Hepatocyte (in vitro differentiated cells): ENCODE measurements at regions not wholly inside any gene's neighbourhood (a gene's known extent, or its start where the extent isn't known, plus 50 kb on each side); places are given as distances from the start of the nearest gene placed in this dataset.

Experiments used
- DNase-seq: peaks from one replicate; pipeline ENCODE4 v3.0.0-alpha.2; 2016; ENCODE audit warnings: low spot score
- H2AFZ ChIP-seq: fragments of 200-600 bp; sonication (generic); 2 replicates; pipeline ENCODE4 v1.6.0; 2016; ENCODE audit warnings: antibody characterized with exemption, mild to moderate bottlenecking
- H3K27ac ChIP-seq: fragments of 200-600 bp; sonication (generic); 2 replicates; pipeline ENCODE4 v1.5.1; 2016; ENCODE audit warnings: mild to moderate bottlenecking
- H3K27me3 ChIP-seq: fragments of 200-600 bp; sonication (generic); 2 replicates; pipeline ENCODE4 v1.6.1; 2016
- H3K36me3 ChIP-seq: fragments of 200-600 bp; sonication (generic); replicated peaks from 2 replicates; pipeline ENCODE4 v1.5.1; 2016; ENCODE audit warnings: low read depth; ENCODE audit not compliant: insufficient read depth
- H3K4me1 ChIP-seq: fragments of 200-600 bp; sonication (generic); 2 replicates; pipeline ENCODE4 v1.5.1; 2016; ENCODE audit warnings: mild to moderate bottlenecking, moderate library complexity; ENCODE audit not compliant: insufficient read depth
- H3K4me2 ChIP-seq: fragments of 200-600 bp; sonication (generic); 2 replicates; pipeline ENCODE4 v1.6.0; 2016
- H3K4me3 ChIP-seq: fragments of 200-600 bp; sonication (generic); 2 replicates; pipeline ENCODE4 v1.5.1; 2016; ENCODE audit warnings: mild to moderate bottlenecking
- H3K79me2 ChIP-seq: fragments of 200-600 bp; sonication (generic); 2 replicates; pipeline ENCODE4 v1.6.0; 2017; ENCODE audit warnings: mild to moderate bottlenecking
- H3K9me2 ChIP-seq: fragments of 200-600 bp; sonication (generic); replicated peaks from 2 replicates; pipeline ENCODE4 v1.6.0; 2017; ENCODE audit warnings: mild to moderate bottlenecking; ENCODE audit not compliant: insufficient read depth
- H3K9me3 ChIP-seq: fragments of 200-600 bp; sonication (generic); 2 replicates; pipeline ENCODE4 v1.5.1; 2016; ENCODE audit warnings: low read depth, mild to moderate bottlenecking
- H4K20me1 ChIP-seq: fragments of 200-600 bp; sonication (generic); 2 replicates; pipeline ENCODE4 v1.6.0; 2016; ENCODE audit warnings: mild to moderate bottlenecking; ENCODE audit not compliant: insufficient read depth, poor library complexity, severe bottlenecking
- EZH2 ChIP-seq: fragments of 200-600 bp; sonication (generic); IDR thresholded peaks from 2 replicates; pipeline ENCODE4 v1.6.1; 2016; ENCODE audit warnings: antibody characterized with exemption, mild to moderate bottlenecking, borderline replicate concordance
- EZH2phosphoT487 ChIP-seq: fragments of 200-600 bp; sonication (generic); IDR thresholded peaks from one replicate; pipeline ENCODE4 v1.6.1; 2018; ENCODE audit warnings: antibody characterized with exemption, mild to moderate bottlenecking, low read depth, moderate library complexity; ENCODE audit not compliant: unreplicated experiment, severe bottlenecking
- WGBS: methylation state at CpG from one replicate; pipeline ENCODE4 v1.1.6; 2016; ENCODE audit warnings: low lambda C conversion rate; ENCODE audit errors: missing lambda C conversion rate; 5-methylcytosine and 5-hydroxymethylcytosine counted together
- TF ChIP-seq, protein P1 (sequence below): fragments of 200-600 bp; sonication (generic); IDR thresholded peaks from 2 replicates; pipeline ENCODE4 v1.5.1; 2016; ENCODE audit warnings: antibody characterized with exemption, mild to moderate bottlenecking; ENCODE audit not compliant: poor library complexity

DNA sequence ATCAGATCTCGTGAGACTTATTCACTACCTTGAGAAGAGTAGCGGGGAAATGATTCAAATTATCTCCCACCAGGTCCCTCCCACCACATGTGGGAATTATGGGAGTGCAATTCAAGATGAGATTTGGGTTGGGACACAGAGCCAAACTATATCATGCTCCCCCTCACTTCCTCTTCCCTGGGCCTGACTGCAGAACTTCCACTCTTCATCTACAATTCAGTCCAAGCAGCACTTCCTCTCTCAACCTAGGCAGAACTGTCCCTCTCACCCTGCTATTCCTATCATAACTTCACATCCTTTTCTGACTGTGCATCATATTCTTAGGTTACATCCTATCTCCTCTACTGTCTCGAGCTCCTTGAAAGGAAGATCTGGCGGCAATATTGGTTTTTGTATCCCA lies 184.0 kb upstream of the HDDC2 start:
- H4K20me1 ChIP-seq = no peaks in the 10 kb centered on the region
- H3K27me3 ChIP-seq = no peaks in the 10 kb centered on the region
- H3K4me1 ChIP-seq = no peaks in the 10 kb centered on the region
- no peak overlapping the region for H3K27ac ChIP-seq
- no peak overlapping the region for H3K4me2 ChIP-seq
- 99% methylated on average over 4 of the region's 4 CpGs for WGBS
- TF ChIP-seq EZH2 = no peak
- TF ChIP-seq, protein P1, sequence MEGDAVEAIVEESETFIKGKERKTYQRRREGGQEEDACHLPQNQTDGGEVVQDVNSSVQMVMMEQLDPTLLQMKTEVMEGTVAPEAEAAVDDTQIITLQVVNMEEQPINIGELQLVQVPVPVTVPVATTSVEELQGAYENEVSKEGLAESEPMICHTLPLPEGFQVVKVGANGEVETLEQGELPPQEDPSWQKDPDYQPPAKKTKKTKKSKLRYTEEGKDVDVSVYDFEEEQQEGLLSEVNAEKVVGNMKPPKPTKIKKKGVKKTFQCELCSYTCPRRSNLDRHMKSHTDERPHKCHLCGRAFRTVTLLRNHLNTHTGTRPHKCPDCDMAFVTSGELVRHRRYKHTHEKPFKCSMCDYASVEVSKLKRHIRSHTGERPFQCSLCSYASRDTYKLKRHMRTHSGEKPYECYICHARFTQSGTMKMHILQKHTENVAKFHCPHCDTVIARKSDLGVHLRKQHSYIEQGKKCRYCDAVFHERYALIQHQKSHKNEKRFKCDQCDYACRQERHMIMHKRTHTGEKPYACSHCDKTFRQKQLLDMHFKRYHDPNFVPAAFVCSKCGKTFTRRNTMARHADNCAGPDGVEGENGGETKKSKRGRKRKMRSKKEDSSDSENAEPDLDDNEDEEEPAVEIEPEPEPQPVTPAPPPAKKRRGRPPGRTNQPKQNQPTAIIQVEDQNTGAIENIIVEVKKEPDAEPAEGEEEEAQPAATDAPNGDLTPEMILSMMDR = no peak
- no peak for TF ChIP-seq EZH2phosphoT487
- no peaks in the 10 kb centered on the region for H3K36me3 ChIP-seq
- H2AFZ ChIP-seq = no peak overlapping the region
- H3K79me2 ChIP-seq = no peaks in the 10 kb centered on the region
- H3K9me2 ChIP-seq = no peaks in the 10 kb centered on the region
- no peak overlapping the region for H3K4me3 ChIP-seq
- DNase-seq = no peak
- H3K9me3 ChIP-seq = no peaks in the 10 kb centered on the region

DNA sequence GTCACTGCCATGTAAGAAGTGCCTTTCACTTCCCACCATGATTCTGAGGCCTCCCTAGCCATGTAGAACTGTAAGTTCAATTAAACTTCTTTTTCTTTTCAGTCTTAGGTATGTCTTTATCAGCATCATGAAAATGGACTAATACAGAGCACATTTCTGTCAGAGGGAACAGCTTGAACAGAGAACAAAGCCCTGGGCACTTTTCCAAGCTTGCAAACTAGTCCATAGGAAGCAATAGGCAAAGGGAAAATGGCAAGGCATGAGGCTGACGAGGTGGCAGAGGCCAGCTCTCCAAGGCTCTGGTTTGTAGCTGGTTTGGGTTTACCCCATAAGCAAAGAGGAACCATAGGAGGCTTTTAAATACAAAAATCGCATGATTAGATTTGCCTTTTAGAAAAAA lies 185.1 kb upstream of the HDDC2 start:
- H3K79me2 ChIP-seq = no peaks in the 10 kb centered on the region
- no peak overlapping the region for H2AFZ ChIP-seq
- TF ChIP-seq EZH2 (no peak), EZH2phosphoT487 (no peak)
- TF ChIP-seq, protein P1 = no peak
- no peak overlapping the region for H3K27ac ChIP-seq
- H4K20me1 ChIP-seq = no peaks in the 10 kb centered on the region
- WGBS = 93% methylated on average over 2 of the region's 2 CpGs
- no peak overlapping the region for H3K4me2 ChIP-seq
- H3K27me3 ChIP-seq = no peaks in the 10 kb centered on the region
- no peaks in the 10 kb centered on the region for H3K4me1 ChIP-seq
- H3K36me3 ChIP-seq = no peaks in the 10 kb centered on the region
- H3K9me3 ChIP-seq = no peaks in the 10 kb centered on the region
- H3K4me3 ChIP-seq = no peak overlapping the region
- DNase-seq = no peak
- no peaks in the 10 kb centered on the region for H3K9me2 ChIP-seq

DNA sequence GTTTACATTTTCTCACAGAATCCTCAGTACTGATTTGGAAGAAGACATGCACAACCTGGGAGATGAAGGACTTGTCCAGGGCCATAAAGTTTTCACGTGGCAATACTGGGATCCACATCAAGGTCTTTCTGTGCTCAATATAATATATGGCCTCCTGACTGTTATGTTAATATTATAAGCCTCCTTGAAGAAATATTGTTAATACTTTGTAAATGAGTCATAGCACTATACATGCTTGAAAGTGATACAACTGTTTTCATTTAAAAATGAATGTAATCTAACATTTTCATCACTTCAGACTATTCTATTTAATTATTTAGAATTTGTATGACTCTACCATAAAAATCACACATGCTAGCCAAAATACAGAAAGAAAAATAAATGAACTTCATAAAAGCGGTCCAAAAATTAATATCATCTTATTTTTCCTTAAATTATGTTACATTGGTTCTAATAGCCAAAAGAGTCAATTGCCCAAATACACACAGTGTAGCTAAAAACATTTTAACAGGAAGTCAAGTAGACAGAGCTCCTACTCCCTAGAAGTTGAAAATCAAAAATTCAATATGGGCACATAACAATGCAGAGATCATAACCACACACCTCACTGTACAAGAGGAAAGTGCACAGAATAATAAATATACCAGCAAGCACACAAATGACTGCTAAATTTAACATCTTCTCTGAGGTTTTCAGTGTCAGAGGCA lies 188.0 kb upstream of the HDDC2 start:
- H3K27ac ChIP-seq = no peak overlapping the region
- 68% methylated on average over 2 of the region's 2 CpGs for WGBS

More for the DNA sequence above, 188.0 kb upstream of the HDDC2 start:
- DNase-seq = no peak
- Histone ChIP-seq H2AFZ (no peak overlapping the region), H3K4me1 (no peaks in the 10 kb centered on the region), H3K4me3 (no peak overlapping the region), H3K36me3 (no peaks in the 10 kb centered on the region), H4K20me1 (no peaks in the 10 kb centered on the region), H3K9me3 (no peaks in the 10 kb centered on the region), H3K9me2 (no peaks in the 10 kb centered on the region), H3K4me2 (no peak overlapping the region), H3K27me3 (no peaks in the 10 kb centered on the region), H3K79me2 (no peaks in the 10 kb centered on the region)
- TF ChIP-seq EZH2phosphoT487 = no peak
- TF ChIP-seq EZH2 = no peak
- TF ChIP-seq, protein P1 = no peak
